CD4-positive, alpha-beta T cell (primary cell): ENCODE measurements at regions not wholly inside any gene's neighbourhood (a gene's known extent, or its start where the extent isn't known, plus 50 kb on each side); places are given as distances from the start of the nearest gene placed in this dataset.

Source experiments
- ATAC-seq: fragments of 200-7000 bp; cut with Tn5 transposase; one replicate; pipeline ENCODE4 v1.10.0; 2022; ENCODE audit warnings: mild to moderate bottlenecking; ENCODE audit not compliant: poor library complexity
- CTCF ChIA-PET: fragments of 350-600 bp; sonication (Branson Sonifier 250); formaldehyde crosslinking; loops from one replicate; lab custom pipeline; 2021; ENCODE audit warnings: antibody characterized with exemption, inconsistent platforms; lab: Charles Lee
- POLR2A ChIA-PET: fragments of 350-600 bp; sonication (Branson Sonifier 250); formaldehyde crosslinking; loops from one replicate; lab custom pipeline; 2021; ENCODE audit warnings: antibody characterized with exemption, inconsistent platforms; lab: Charles Lee
- DNase-seq, 14 experiments: peaks; one replicate each; pipeline ENCODE4 v3.0.0-alpha.2; 2013 to 2020; ENCODE audit warnings: mixed read lengths in 2 of 14
- H3K27ac ChIP-seq, 2 donors: one replicate each; pipeline versions ENCODE4 v1.5.1 to v1.7.0; 2013; ENCODE audit warnings: low read length in 2 of 2, low read depth in 1 of 2, mild to moderate bottlenecking in 1 of 2
- H3K27me3 ChIP-seq, 2 experiments: 1 replicate in 1 of 2; 2 replicates in 1 of 2; pipeline versions ENCODE4 v1.6.1 to v1.7.0; 2013; ENCODE audit warnings: low read length in 2 of 2, control low read depth in 1 of 2, mild to moderate bottlenecking in 1 of 2, moderate library complexity in 1 of 2; ENCODE audit not compliant: insufficient read depth in 2 of 2, control insufficient read depth in 1 of 2
- H3K36me3 ChIP-seq: one replicate; pipeline ENCODE4 v1.6.1; 2013; ENCODE audit warnings: low read length, control low read depth; ENCODE audit not compliant: insufficient read depth
- H3K4me1 ChIP-seq: one replicate; pipeline ENCODE4 v1.6.1; 2013; ENCODE audit warnings: low read length, control low read depth; ENCODE audit not compliant: insufficient read depth
- H3K4me3 ChIP-seq: one replicate; pipeline ENCODE4 v1.5.1; 2013; ENCODE audit warnings: mild to moderate bottlenecking, low read length, moderate library complexity
- H3K9me3 ChIP-seq, 2 experiments: 1 replicate in 1 of 2; 2 replicates in 1 of 2; pipeline versions ENCODE4 v1.6.1 to v1.7.0; 2013; ENCODE audit warnings: low read length in 2 of 2, mild to moderate bottlenecking in 2 of 2, control low read depth in 1 of 2, moderate library complexity in 1 of 2; ENCODE audit not compliant: control insufficient read depth in 1 of 2, insufficient read depth in 1 of 2
- H3K27ac Mint-ChIP-seq: one replicate; pipeline ENCODE4 v1.8.0; 2020; ENCODE audit warnings: mixed read lengths
- H3K27me3 Mint-ChIP-seq: one replicate; pipeline ENCODE4 v1.8.0; 2021; ENCODE audit warnings: mixed read lengths
- H3K36me3 Mint-ChIP-seq: one replicate; pipeline ENCODE4 v1.8.0; 2021; ENCODE audit warnings: low read depth, mixed read lengths
- H3K4me1 Mint-ChIP-seq: one replicate; pipeline ENCODE4 v1.8.0; 2021; ENCODE audit warnings: low read depth, mixed read lengths
- H3K4me3 Mint-ChIP-seq: one replicate; pipeline ENCODE4 v1.8.0; 2020; ENCODE audit warnings: mild to moderate bottlenecking, mixed read lengths
- H3K9me3 Mint-ChIP-seq: one replicate; pipeline ENCODE4 v1.8.0; 2020; ENCODE audit warnings: mixed read lengths
- CTCF ChIP-seq: fragments of 200-600 bp; IDR thresholded peaks from one replicate; pipeline ENCODE4 v1.8.0; 2022; ENCODE audit warnings: antibody characterized with exemption, mild to moderate bottlenecking
- intact Hi-C, 2 experiments: fragments of 100-400 bp; cut with DNase I in 1 of 2; cut with micrococcal nuclease in 1 of 2; formaldehyde crosslinking; loops; one replicate each; pipeline versions ENCODE4 v1.15.1 to v1.9.0; 2023 to 2025; cut with DNase I, micrococcal nuclease

GRCh38 chr9:30758726-30759446 is 1625.6 kb upstream of the ACO1 start:
- CTCF ChIA-PET, result no interaction called here
- Histone ChIP-seq H3K36me3 (no peaks in the 10 kb centered on the region), H3K4me3 (no peak overlapping the region), H3K27me3 (no peaks in the 10 kb centered on the region), H3K4me1 (no peaks in the 10 kb centered on the region), H3K27ac (no peak overlapping the region), H3K9me3 (peaks cover 0 to 15% of the 10 kb centered on the region in 2 experiments)
- H3K36me3 Mint-ChIP-seq, result no peaks in the 10 kb centered on the region
- DNase-seq (no peak), ATAC-seq (no peak)
- no peak overlapping the region for H3K4me3 Mint-ChIP-seq
- H3K27ac Mint-ChIP-seq, result no peak overlapping the region
- POLR2A ChIA-PET, result no interaction called here
- no peak for TF ChIP-seq CTCF
- H3K4me1 Mint-ChIP-seq, result no peaks in the 10 kb centered on the region
- no peaks in the 10 kb centered on the region for H3K27me3 Mint-ChIP-seq
- intact Hi-C loops, result no loop called here
- no peaks in the 10 kb centered on the region for H3K9me3 Mint-ChIP-seq

- H3K27ac ChIP-seq, result no peak overlapping the region
- no peak for TF ChIP-seq CTCF
- Mint-ChIP-seq H3K27ac (no peak overlapping the region), H3K4me3 (no peak overlapping the region), H3K27me3 (no peaks in the 10 kb centered on the region), H3K9me3 (no peaks in the 10 kb centered on the region), H3K36me3 (no peaks in the 10 kb centered on the region), H3K4me1 (no peaks in the 10 kb centered on the region)
- H3K4me3 ChIP-seq, result no peak overlapping the region
- no peaks in the 10 kb centered on the region for H3K27me3 ChIP-seq
- no peaks in the 10 kb centered on the region for H3K9me3 ChIP-seq
- ATAC-seq (no peak), DNase-seq (no peak)
- H3K36me3 ChIP-seq, result no peaks in the 10 kb centered on the region
- ChIA-PET POLR2A (no interaction called here), CTCF (no interaction called here)
- H3K4me1 ChIP-seq, result no peaks in the 10 kb centered on the region
- intact Hi-C loops, result no loop called here
Measured at GRCh38 chr9:30765318-30765717, 1619.1 kb upstream of the ACO1 start.

GRCh38 chr9:30771163-30771708 is 1613.2 kb upstream of the ACO1 start:
- Histone ChIP-seq H3K4me1 (no peaks in the 10 kb centered on the region), H3K4me3 (no peak overlapping the region), H3K27ac (no peak overlapping the region), H3K27me3 (no peaks in the 10 kb centered on the region), H3K36me3 (no peaks in the 10 kb centered on the region), H3K9me3 (peaks cover 0 to 8% of the 10 kb centered on the region in 2 experiments)
- intact Hi-C loops, result no loop called here
- Mint-ChIP-seq H3K9me3 (no peaks in the 10 kb centered on the region), H3K4me3 (no peak overlapping the region), H3K4me1 (no peaks in the 10 kb centered on the region), H3K36me3 (no peaks in the 10 kb centered on the region), H3K27me3 (no peaks in the 10 kb centered on the region), H3K27ac (no peak overlapping the region)
- no peak for DNase-seq
- CTCF ChIA-PET, result no interaction called here
- ATAC-seq, result no peak
- POLR2A ChIA-PET, result no interaction called here
- TF ChIP-seq CTCF, result no peak
